AG04449 (cell line): ENCODE measurements at regions not wholly inside any gene's neighbourhood (a gene's known extent, or its start where the extent isn't known, plus 50 kb on each side); places are given as distances from the start of the nearest gene placed in this dataset.

ENCODE experiments used
- CTCF ChIA-PET: fragments of 350-600 bp; formaldehyde crosslinking; extraction: SDS; loops from one replicate; lab custom pipeline; 2021; ENCODE audit warnings: antibody characterized with exemption; lab: Yijun Ruan, JAX
- POLR2A ChIA-PET: fragments of 400-600, 350-600 bp; formaldehyde crosslinking; extraction: SDS; loops from one replicate; lab custom pipeline; 2020; ENCODE audit warnings: antibody characterized with exemption, inconsistent platforms; lab: Yijun Ruan, JAX
- DNase-seq: peaks from one replicate; pipeline ENCODE4 v3.0.0-alpha.2; 2010; ENCODE audit warnings: low read depth, low spot score
- H3K4me3 ChIP-seq: 2 replicates; pipeline ENCODE4 v1.5.1; 2011; ENCODE audit warnings: low read depth, mild to moderate bottlenecking, control low read depth, low read length
- TF ChIP-seq, protein P1 (sequence below): IDR thresholded peaks from one replicate; pipeline ENCODE4 v1.5.1; 2011; ENCODE audit warnings: mild to moderate bottlenecking, moderate library complexity, low read length, control low read depth, inconsistent platforms; ENCODE audit not compliant: insufficient read depth; ENCODE audit errors: missing control alignments

DNA sequence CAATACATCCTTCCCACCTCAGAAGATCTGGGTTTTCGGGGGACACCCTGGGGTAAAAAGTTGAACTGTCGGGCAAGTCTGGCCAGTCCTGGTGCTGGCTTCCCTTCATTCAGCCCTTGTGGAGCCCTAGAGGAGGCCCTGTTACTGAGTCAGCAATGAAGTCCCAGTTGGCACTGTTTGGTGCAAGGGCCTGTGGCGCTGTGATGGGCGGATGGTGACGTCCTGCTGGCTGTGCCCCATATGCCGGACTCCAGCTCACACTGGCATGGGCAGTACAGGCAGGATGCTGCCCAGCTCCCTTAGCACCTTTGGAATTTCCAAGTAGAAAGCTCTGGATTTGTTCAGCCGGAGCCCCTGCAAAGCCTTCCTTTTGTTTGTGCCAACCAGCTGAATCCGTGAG lies 186.2 kb upstream of the PMEPA1 start:
- CTCF ChIA-PET, result no interaction called here
- no peak for DNase-seq
- no peak overlapping the region for H3K4me3 ChIP-seq
- TF ChIP-seq, protein P1, sequence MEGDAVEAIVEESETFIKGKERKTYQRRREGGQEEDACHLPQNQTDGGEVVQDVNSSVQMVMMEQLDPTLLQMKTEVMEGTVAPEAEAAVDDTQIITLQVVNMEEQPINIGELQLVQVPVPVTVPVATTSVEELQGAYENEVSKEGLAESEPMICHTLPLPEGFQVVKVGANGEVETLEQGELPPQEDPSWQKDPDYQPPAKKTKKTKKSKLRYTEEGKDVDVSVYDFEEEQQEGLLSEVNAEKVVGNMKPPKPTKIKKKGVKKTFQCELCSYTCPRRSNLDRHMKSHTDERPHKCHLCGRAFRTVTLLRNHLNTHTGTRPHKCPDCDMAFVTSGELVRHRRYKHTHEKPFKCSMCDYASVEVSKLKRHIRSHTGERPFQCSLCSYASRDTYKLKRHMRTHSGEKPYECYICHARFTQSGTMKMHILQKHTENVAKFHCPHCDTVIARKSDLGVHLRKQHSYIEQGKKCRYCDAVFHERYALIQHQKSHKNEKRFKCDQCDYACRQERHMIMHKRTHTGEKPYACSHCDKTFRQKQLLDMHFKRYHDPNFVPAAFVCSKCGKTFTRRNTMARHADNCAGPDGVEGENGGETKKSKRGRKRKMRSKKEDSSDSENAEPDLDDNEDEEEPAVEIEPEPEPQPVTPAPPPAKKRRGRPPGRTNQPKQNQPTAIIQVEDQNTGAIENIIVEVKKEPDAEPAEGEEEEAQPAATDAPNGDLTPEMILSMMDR, result no peak
- POLR2A ChIA-PET, result no interaction called here

DNA sequence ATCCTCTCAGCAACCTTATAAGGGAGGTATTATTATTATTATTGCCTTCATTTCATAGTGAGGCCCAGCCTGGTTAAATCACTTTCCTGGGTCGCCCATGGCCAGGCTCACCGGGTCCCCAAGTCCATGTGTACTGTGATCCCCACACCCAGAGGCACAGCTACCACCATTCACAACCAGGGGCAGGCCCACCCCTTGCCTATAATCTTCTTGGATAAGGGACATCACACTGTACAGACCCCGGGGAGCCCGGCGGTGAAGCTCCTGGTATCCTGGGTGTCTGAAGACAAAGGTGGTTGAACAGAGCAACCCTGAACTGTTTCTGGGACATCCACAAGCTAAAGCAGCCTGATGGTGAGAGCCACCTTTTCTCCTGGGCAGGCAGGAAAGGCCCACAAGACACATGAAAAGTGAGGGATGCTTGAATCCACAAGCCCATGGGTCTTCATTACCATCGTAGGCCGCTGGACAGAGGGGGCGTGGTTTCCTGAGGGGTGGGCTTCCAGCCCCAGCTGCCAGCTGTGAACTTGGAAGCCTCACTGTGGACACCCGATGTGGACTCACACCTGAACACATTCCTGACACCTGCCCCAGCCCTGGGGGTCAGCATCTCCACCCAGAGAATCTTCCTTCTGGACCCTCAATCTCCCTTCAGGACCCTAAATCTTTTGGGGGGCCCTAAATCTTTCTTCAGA lies 185.5 kb upstream of the PMEPA1 start:
- CTCF ChIA-PET, result no interaction called here
- POLR2A ChIA-PET, result no interaction called here
- DNase-seq, result no peak
- TF ChIP-seq, protein P1, result no peak
- H3K4me3 ChIP-seq, result no peak overlapping the region

DNA sequence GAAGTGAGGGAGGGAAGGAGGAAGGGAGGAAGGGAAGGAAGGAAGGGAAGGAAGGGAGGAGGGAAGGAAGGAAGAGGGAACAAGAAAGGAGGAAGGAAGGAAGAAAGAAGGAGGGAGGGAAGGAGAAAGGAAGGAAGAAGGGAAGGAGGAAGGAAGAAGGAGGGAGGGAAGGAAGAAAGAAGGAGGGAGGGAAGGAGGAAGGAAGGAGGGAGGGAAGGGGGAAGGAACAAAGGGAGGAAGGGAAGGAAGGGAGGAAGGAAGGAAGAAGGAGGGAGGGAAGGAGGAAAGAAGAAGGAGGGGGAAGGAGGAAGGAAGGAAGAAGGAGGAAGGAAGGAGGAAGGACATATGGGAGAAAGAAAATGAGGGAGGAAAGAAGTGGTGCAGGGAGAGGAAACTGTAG lies 184.7 kb upstream of the PMEPA1 start:
- no peak overlapping the region for H3K4me3 ChIP-seq
- no peak for DNase-seq
- ChIA-PET CTCF (no interaction called here), POLR2A (no interaction called here)
- TF ChIP-seq, protein P1, result no peak

DNA sequence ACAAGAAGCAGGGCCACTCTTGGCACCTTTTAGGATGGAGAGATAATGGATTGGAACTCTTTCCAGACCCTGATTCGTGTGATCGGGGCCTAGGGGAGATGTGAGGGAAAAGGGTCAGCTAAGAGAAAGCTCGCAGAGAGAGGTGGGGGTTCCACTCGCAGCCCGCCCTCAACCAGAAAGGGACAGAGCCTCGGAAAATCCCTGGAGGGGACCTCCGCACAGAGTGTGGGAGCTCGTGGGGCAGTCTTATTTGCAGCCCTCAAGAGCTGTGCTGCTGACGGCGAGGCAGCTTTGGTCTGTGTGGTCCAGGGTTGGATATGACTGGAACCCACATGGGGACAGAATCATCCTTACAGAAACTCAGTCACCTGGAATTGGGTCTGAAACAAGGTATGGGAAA lies 184.3 kb upstream of the PMEPA1 start:
- TF ChIP-seq, protein P1, result no peak
- ChIA-PET CTCF (no interaction called here), POLR2A (no interaction called here)
- no peak overlapping the region for H3K4me3 ChIP-seq
- no peak for DNase-seq

- POLR2A ChIA-PET, result no interaction called here
- DNase-seq, result no peak
- H3K4me3 ChIP-seq, result no peak overlapping the region
- TF ChIP-seq, protein P1, result no peak
- CTCF ChIA-PET, result no interaction called here
Measured at GRCh38 chr20:57893366-57893999, 183.7 kb upstream of the PMEPA1 start.

DNA sequence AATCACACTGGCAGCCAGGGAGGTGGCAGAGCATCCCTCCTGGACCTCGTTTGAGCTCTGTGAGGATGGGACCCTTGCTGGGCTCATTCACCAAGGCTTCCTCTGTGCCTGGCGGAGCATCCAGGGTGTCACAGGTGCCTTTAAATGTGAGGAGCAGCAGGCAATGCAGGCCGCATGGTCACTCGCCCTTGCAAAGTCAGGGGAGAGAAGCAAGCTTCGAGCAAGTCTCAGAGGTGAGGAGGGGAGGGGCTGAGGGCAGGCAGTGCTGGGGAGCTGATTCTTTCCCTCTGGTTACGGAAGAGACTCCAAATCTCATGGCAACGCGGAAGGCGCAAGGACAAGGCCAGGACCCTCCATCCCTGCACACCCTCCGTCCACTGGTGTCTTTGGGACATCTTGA lies 182.7 kb upstream of the PMEPA1 start:
- DNase-seq, result no peak

More for the DNA sequence above, 182.7 kb upstream of the PMEPA1 start:
- ChIA-PET CTCF (no interaction called here), POLR2A (no interaction called here)
- H3K4me3 ChIP-seq, result no peak overlapping the region
- TF ChIP-seq, protein P1, result no peak
